HG03175 (cell line): ENCODE measurements at regions not wholly inside any gene's neighbourhood (a gene's known extent, or its start where the extent isn't known, plus 50 kb on each side); places are given as distances from the start of the nearest gene placed in this dataset.

Source experiments
- ATAC-seq: cut with Tn5 transposase; IDR thresholded peaks from one replicate; pipeline ENCODE4 v1.9.1; 2021; ENCODE audit warnings: mild to moderate bottlenecking, moderate library complexity; ENCODE audit not compliant: unreplicated experiment

DNA sequence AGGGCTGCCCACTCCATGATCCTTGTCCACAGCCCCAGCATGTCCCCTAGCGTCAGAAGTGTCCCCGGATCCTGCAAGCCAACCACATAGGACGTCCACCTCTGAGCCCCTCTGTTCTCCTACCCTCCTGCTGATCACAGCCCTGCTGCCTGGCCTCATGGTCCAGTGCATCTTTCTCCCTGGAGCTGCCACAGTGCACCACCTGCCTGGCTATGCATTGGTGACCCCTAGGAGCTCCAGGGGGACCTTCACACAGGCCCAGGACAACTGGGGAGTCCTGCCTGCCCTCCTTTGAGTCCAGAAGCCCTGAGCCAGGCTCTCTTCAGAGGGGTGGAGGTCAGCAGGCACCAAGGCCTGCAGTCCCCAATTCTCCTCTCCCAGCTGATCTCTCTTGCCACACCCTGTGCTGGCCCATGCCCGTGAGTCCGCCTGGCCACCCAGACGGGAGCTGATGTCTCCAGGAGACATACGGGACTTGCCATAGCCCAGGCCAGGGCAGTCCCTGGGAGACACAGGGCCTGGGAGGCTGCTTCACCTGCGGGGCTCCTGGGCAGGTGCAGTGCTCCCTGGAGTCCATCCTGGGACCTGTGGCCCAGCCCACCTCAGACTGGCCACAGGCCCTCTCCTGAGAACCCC is 77.4 kb upstream of the RET start:
- no peak for ATAC-seq

- ATAC-seq: no peak
Observed at GRCh38 chr10:43000021-43000411, 76.9 kb upstream of the RET start.

DNA sequence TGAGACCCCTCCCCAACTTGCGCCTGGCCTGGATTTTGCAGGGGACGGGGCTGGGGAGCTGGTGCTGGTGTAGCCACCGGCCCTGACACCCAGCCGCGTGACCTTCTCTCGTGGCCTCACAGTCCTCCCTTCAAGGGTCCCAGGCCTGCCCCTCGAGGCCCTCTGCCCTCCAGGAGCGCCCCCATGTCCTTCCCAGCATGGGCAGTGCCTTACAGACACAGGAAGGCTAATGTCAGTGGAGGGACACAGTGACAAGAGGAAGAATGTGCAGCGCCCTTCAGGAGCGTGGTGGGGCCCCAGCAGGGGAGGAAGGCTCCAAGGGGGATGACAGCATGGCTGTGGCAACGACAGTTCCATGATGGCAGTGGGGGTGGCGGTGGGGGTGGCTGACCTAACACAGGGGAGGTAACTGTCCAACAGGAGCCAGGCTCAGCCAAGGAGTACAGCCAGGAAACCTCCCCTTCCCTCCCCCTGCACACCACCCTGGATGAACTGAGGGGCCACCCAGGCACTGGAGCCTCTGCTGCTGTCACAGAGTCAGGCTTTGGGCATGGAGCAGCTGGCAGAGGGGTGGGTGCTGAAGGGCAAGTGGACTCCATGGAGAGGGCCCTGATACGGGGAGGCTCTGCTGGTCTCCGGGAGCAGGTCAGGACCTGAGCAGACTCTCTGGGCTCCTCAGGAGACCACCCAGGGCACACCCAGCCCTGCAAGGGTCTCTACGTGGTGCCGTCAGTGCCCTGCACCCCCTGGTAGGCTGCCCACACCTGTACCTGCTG is 76.0 kb upstream of the RET start:
- no peak for ATAC-seq

DNA sequence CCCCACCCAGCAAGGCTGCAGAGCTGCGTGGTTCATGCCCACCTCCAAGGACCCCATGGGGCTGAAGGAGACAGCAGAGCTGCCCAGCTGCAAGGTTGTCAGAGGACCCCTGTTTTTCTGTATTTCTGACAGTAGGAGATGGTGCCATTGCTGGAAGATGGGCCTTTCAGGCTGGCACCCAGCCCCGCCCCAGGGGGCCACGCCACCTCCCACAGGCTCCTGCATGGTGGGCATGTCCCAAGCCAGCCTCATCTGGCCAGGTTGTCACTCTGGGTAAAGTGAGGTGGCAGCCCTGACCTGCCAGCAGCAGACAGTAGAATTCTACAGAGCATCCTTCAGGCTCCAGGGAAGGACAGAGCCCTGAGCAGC is 75.5 kb upstream of the RET start:
- ATAC-seq: no peak

GRCh38 chr10:43002596-43002995 is 74.3 kb upstream of the RET start:
- no peak for ATAC-seq

GRCh38 chr10:43006490-43006889 is 70.4 kb upstream of the RET start:
- no peak for ATAC-seq

DNA sequence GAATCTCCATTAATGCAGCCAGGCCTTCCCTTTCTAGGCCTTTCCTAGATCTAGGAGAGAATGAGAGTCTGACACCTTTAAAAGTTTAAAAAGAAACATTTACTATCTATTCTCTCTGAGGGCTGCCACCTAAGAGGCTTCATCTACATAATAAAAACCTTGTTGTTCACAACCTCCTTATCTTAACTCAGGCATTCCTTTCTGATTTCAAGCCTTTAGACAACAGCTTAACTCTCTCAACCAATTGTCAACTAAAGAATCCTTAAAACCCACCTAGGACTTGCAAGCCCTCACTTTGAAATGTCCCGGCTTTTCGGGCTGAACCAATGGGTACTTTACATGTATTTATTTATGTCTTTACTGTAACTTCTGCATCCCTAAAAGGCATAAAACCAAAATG is 64.3 kb upstream of the RET start:
- ATAC-seq: no peak

- ATAC-seq: peak; percentile 51
Observed at GRCh38 chr10:43013065-43013464, 63.8 kb upstream of the RET start.

DNA sequence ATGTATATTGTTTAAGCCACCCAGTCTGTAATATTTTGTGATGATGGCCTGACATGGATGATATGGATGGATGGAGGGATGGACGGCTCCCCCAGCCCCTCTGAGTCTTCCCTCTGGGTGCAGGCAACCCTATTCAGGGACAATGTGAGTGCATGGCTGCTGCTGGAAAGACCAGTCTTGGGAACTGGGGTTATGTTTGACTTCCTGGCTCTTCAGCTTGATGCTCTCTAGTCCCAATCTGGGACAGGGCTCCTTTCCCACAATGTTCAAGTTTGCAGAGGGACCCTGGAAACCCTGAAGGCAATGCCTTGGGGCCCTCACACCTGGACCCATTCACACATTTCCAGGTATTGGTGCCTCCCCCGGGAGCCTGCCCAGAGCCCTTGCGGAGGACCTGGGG is 52.3 kb upstream of the RET start:
- ATAC-seq: no peak

DNA sequence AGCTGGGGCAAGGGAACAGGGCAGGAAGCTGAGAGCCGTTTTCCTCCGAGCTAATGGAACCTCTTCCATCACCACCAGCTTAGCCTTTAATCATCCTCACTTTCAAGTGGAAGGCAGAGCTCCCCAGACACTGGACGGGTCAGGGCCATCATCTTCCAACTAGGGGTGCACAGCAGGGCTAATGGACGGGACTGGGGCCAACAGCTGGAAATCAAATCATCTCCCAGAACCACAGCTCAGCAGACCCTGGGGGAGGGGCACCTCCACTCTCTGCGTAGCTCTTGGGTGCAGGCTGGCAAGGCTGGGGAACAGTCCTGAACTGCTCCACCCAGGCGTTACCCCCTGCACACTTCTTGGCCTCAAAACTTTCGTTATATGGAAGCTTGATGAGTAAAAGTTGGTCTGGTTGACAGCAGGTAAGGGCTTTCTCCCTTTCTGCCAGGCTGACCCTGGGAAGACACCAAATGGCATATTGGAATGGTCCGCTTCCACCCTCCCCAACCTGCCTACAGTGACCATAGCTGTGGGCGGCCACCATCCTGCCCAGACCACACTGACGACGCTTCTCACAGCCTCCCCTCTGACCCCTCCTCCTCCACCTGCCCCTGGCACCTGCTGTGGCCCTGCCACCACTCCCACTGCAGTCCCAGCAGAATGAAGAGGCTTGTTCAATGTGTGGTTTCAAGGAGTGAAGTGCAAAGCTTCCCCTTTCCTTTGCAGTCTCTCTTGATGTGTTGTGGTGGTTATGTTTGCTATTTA is 51.7 kb upstream of the RET start:
- no peak for ATAC-seq

GRCh38 chr10:43026039-43026973 is 50.6 kb upstream of the RET start:
- no peak for ATAC-seq
